Astrocyte of the cerebellum (primary cell): ENCODE measurements at regions not wholly inside any gene's neighbourhood (a gene's known extent, or its start where the extent isn't known, plus 50 kb on each side); places are given as distances from the start of the nearest gene placed in this dataset.

ENCODE experiments used
- DNase-seq: peaks from one replicate; pipeline ENCODE4 v3.0.0-alpha.2; 2011; ENCODE audit warnings: low read depth
- H3K4me3 ChIP-seq: 2 replicates; pipeline ENCODE4 v1.5.1; 2011; ENCODE audit warnings: mild to moderate bottlenecking, low read depth, low read length, moderate library complexity
- CTCF ChIP-seq: IDR thresholded peaks from 2 replicates; pipeline ENCODE4 v1.5.1; 2012; ENCODE audit warnings: low read length, low read depth, moderate library complexity, mild to moderate bottlenecking; ENCODE audit errors: missing control alignments
- in situ Hi-C: cut with HindIII; loops from 2 replicates; pipeline ENCODE4 v1.10.0; 2017; ENCODE audit warnings: low sequenced_read_pairs

GRCh38 chr10:2686691-2687090 is 380.7 kb upstream of the PFKP start:
- H3K4me3 ChIP-seq: no peak overlapping the region
- in situ Hi-C loops: loop anchor here (5.0 kb wide), 3 partner anchors 44 to 81 kb away; no protein-coding TSS in a partner anchor
- no peak for TF ChIP-seq CTCF
- DNase-seq: no peak

GRCh38 chr10:2682491-2682890 is 384.9 kb upstream of the PFKP start:
- TF ChIP-seq CTCF: no peak

GRCh38 chr10:2681891-2682290 is 385.5 kb upstream of the PFKP start:
- no peak for DNase-seq
- no peak overlapping the region for H3K4me3 ChIP-seq
- in situ Hi-C loops: no loop called here
- no peak for TF ChIP-seq CTCF

More at GRCh38 chr10:2682491-2682890, 384.9 kb upstream of the PFKP start:
- H3K4me3 ChIP-seq: no peak overlapping the region
- in situ Hi-C loops: no loop called here
- no peak for DNase-seq

GRCh38 chr10:2680821-2681220 is 386.5 kb upstream of the PFKP start:
- no peak overlapping the region for H3K4me3 ChIP-seq
- no peak for DNase-seq
- TF ChIP-seq CTCF: no peak
- in situ Hi-C loops: no loop called here

GRCh38 chr10:2679646-2680045 is 387.7 kb upstream of the PFKP start:
- no peak for TF ChIP-seq CTCF
- in situ Hi-C loops: no loop called here
- H3K4me3 ChIP-seq: no peak overlapping the region
- no peak for DNase-seq

GRCh38 chr10:2676455-2676854 is 390.9 kb upstream of the PFKP start:
- no peak for TF ChIP-seq CTCF
- no peak overlapping the region for H3K4me3 ChIP-seq
- DNase-seq: no peak
- in situ Hi-C loops: no loop called here

- DNase-seq: no peak
- H3K4me3 ChIP-seq: no peak overlapping the region
- in situ Hi-C loops: no loop called here
- no peak for TF ChIP-seq CTCF
These were observed 392.9 kb upstream of the PFKP start for GRCh38 chr10:2674451-2674850.
